HG03439 (cell line): ENCODE measurements at regions not wholly inside any gene's neighbourhood (a gene's known extent, or its start where the extent isn't known, plus 50 kb on each side); places are given as distances from the start of the nearest gene placed in this dataset.

Source experiments
- ATAC-seq: cut with Tn5 transposase; IDR thresholded peaks from one replicate; pipeline ENCODE4 v1.9.1; 2021; ENCODE audit warnings: mild to moderate bottlenecking, moderate library complexity; ENCODE audit not compliant: unreplicated experiment

DNA sequence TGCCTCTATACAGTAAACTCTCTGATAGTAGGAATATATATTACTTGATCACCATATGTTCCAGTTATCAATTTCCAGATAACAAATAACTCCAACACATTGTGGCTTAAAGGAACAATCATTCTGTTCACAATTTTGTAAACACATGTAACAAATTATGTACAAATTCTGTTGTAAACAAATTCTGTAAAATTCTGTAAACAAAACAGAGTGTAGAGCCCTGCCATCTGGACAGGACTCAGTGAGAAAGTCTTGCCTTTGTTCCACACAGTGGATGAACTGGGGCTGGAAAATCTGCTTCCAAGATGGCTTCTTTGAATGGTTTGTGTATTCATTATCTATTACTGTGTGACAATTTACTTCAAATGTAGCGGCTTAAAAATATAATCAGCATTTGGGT is 69.0 kb upstream of the LRRC7 start:
- no peak for ATAC-seq

DNA sequence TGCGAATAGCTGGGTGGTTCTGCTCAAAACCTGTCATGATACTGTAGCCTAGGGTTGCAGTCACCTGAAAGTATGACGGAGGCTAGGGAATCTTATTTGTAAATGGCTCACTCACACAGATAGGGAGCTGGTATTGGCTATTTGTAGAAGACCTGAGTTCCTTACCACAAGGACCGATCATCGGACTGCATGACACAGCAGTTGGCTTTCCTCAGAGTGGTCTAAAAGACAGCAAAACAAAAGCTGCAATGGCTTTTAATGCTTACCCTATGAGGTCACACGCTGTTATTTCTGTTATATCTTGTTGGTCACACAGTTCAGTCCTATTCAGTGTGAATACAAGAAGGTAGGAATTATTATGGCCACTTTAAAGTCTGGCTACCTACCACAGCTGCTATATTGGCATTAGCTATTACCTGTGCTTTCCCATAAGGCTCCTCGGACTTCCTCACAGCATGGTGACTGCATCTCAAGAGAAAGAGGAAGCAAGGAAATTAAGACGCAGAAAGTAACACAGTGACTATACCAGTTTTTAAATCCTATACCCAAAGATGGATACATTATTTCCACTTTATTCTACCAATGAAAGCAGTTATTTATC is 68.4 kb upstream of the LRRC7 start:
- ATAC-seq = no peak

GRCh38 chr1:69502991-69503390 is 64.7 kb upstream of the LRRC7 start:
- ATAC-seq = no peak

DNA sequence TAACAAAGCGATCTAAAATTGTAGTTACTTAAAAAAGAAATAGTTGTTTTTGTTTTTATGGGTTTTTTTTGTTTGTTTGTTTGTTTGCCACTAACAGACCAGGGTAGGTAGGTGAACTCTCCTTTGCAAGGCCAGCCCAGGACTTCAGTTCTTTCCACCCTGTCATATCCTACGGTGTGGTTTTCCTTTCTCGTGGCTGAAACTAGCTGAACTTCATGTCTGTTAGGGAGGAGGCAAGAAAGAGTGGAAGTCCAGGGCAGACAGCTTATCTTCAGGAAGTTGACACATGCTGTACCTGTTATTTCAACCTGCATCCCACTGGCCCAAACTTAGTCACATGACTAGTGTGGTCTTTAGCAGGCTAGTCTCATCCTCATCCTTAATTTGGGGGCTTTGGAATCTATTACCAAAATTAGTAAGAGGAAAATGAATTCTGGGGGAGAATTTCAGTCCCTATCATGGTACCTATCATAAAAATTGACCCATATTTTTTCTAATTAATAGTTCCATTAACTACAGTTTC is 62.9 kb upstream of the LRRC7 start:
- ATAC-seq = no peak

- no peak for ATAC-seq
Observed at GRCh38 chr1:69506311-69506710, 61.4 kb upstream of the LRRC7 start.

- no peak for ATAC-seq
Observed at GRCh38 chr1:69506721-69507120, 61.0 kb upstream of the LRRC7 start.

- no peak for ATAC-seq
Observed at GRCh38 chr1:69510026-69510425, 57.7 kb upstream of the LRRC7 start.

DNA sequence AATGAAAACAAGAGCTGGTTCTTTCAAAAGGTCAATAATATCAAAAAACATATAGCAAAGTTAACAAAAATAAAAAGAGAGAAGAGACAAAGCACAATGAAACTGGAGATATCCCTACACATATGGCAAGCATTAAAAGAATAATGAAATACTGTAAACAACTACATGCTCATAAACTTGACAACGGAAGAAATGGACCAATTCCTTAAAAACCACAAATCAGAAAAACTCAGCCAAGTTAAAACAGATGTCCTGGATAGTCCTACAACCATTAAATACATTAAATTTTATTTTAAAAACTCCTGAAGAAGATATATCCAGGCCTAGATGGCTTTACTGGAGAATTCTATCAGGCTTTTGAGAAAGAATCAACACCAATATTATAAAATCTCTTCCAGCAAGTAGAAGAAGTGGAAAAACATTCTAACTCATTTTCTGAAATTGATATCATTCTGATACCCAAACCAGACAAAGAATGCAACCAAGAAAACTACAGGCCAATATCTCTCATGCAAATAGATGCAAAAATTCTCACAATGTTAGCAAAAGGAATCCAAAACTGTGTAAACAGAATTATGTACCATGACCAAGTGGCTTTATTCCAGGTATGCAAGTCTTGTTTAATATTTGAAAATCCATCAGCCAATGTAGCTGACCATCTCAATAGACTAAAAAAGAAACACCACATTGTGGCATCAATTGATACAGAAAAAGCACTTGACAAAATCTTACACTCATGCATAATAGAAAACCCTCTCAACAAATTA is 56.1 kb upstream of the LRRC7 start:
- ATAC-seq = no peak

- ATAC-seq = no peak
Observed at GRCh38 chr1:69513601-69514000, 54.1 kb upstream of the LRRC7 start.
